GM23338 (cell line): ENCODE measurements at regions not wholly inside any gene's neighbourhood (a gene's known extent, or its start where the extent isn't known, plus 50 kb on each side); places are given as distances from the start of the nearest gene placed in this dataset.

Experiments used
- ATAC-seq: fragments of 200-7000 bp; cut with Tn5 transposase; 3 replicates; pipeline ENCODE4 v1.9.1; 2020
- DNase-seq: peaks from one replicate; pipeline ENCODE4 v3.0.0-alpha.2; 2015; ENCODE audit warnings: low spot score
- H2AFZ ChIP-seq: fragments of 200-600 bp; sonication (generic); 2 replicates; pipeline ENCODE4 v1.8.0; 2016; ENCODE audit warnings: antibody characterized with exemption, mild to moderate bottlenecking, moderate library complexity
- H3F3A ChIP-seq: fragments of 200-600 bp; sonication (generic); replicated peaks from 2 replicates; pipeline ENCODE4 v1.8.0; 2017; ENCODE audit warnings: antibody characterized with exemption, mixed run types, low read depth
- H3K27ac ChIP-seq: fragments of 200-600 bp; sonication (generic); 2 replicates; pipeline ENCODE4 v1.6.1; 2016; ENCODE audit warnings: low read depth
- H3K27me3 ChIP-seq: fragments of 200-600 bp; sonication (generic); 2 replicates; pipeline ENCODE4 v1.8.0; 2016; ENCODE audit warnings: mild to moderate bottlenecking, mixed run types, moderate library complexity; ENCODE audit not compliant: insufficient read depth
- H3K36me3 ChIP-seq: fragments of 200-600 bp; sonication (generic); 2 replicates; pipeline ENCODE4 v1.8.0; 2016; ENCODE audit warnings: mild to moderate bottlenecking; ENCODE audit not compliant: insufficient read depth
- H3K4me1 ChIP-seq: fragments of 200-600 bp; sonication (generic); 2 replicates; pipeline ENCODE4 v1.8.0; 2016; ENCODE audit warnings: mild to moderate bottlenecking, moderate library complexity; ENCODE audit not compliant: insufficient read depth
- H3K4me2 ChIP-seq: fragments of 200-600 bp; sonication (generic); 2 replicates; pipeline ENCODE4 v1.7.1; 2017; ENCODE audit warnings: mixed run types
- H3K4me3 ChIP-seq: fragments of 200-600 bp; sonication (generic); 2 replicates; pipeline ENCODE4 v1.6.1; 2016; ENCODE audit warnings: mixed run types
- H3K79me2 ChIP-seq: fragments of 200-600 bp; sonication (generic); replicated peaks from 2 replicates; pipeline ENCODE4 v1.8.0; 2017; ENCODE audit warnings: mild to moderate bottlenecking; ENCODE audit not compliant: insufficient read depth
- H3K9me2 ChIP-seq: fragments of 200-600 bp; sonication (generic); 2 replicates; pipeline ENCODE4 v1.8.0; 2017; ENCODE audit not compliant: insufficient read depth
- H4K20me1 ChIP-seq: fragments of 200-600 bp; sonication (generic); replicated peaks from 2 replicates; pipeline ENCODE4 v1.8.0; 2017; ENCODE audit warnings: mild to moderate bottlenecking; ENCODE audit not compliant: insufficient read depth
- H3K27ac Mint-ChIP-seq: 2 replicates; pipeline ENCODE4 v1.8.0; 2020; ENCODE audit warnings: inconsistent platforms, mild to moderate bottlenecking, moderate library complexity, mixed read lengths
- H3K27me3 Mint-ChIP-seq: 3 replicates; pipeline ENCODE4 v1.8.0; 2022; ENCODE audit warnings: low read depth, mild to moderate bottlenecking, moderate library complexity, mixed read lengths, inconsistent platforms; ENCODE audit not compliant: insufficient read depth, poor library complexity
- H3K36me3 Mint-ChIP-seq: 3 replicates; pipeline ENCODE4 v1.8.0; 2021; ENCODE audit warnings: low read depth, mild to moderate bottlenecking, inconsistent platforms, moderate library complexity, mixed read lengths
- H3K4me1 Mint-ChIP-seq: 3 replicates; pipeline ENCODE4 v1.8.0; 2020; ENCODE audit warnings: mild to moderate bottlenecking, inconsistent platforms, mixed read lengths
- H3K4me3 Mint-ChIP-seq: 3 replicates; pipeline ENCODE4 v1.8.0; 2021; ENCODE audit warnings: moderate library complexity, mild to moderate bottlenecking, inconsistent platforms, mixed read lengths
- H3K9me3 Mint-ChIP-seq: 3 replicates; pipeline ENCODE4 v1.8.0; 2020; ENCODE audit warnings: moderate library complexity, mild to moderate bottlenecking, inconsistent platforms, mixed read lengths
- CREB1 ChIP-seq: fragments of 250-450 bp; sonication (Bioruptor Pico); IDR thresholded peaks from 2 replicates; pipeline ENCODE4 v1.5.0; 2020; ENCODE audit warnings: low read depth, mild to moderate bottlenecking, moderate library complexity
- CTCF ChIP-seq, 2 experiments: fragments of 200-600 bp in 1 of 2; sonication (generic) in 1 of 2; conservative IDR thresholded peaks; 2 replicates each; pipeline versions ENCODE4 v1.5.1 to v1.6.1; 2016 to 2017; ENCODE audit warnings: antibody characterized with exemption in 2 of 2, low read depth in 2 of 2, mild to moderate bottlenecking in 2 of 2, moderate library complexity in 1 of 2
- EZH2phosphoT487 ChIP-seq: fragments of 200-600 bp; sonication (generic); IDR thresholded peaks from one replicate; pipeline ENCODE4 v1.8.1; 2018; ENCODE audit warnings: antibody characterized with exemption; ENCODE audit not compliant: unreplicated experiment
- JUNB ChIP-seq: IDR thresholded peaks from one replicate; pipeline ENCODE4 v1.6.1; 2016; ENCODE audit warnings: antibody characterized with exemption; ENCODE audit not compliant: unreplicated experiment
- NANOG ChIP-seq: IDR thresholded peaks from 2 replicates; pipeline ENCODE4 v1.6.1; 2016; ENCODE audit warnings: antibody characterized with exemption, borderline replicate concordance
- STAT1 ChIP-seq: IDR thresholded peaks from one replicate; pipeline ENCODE4 v1.6.1; 2016; ENCODE audit warnings: antibody characterized with exemption; ENCODE audit not compliant: unreplicated experiment
- ZNF114 ChIP-seq: fragments of 250-450 bp; sonication (Bioruptor Pico); IDR thresholded peaks from 2 replicates; pipeline ENCODE4 v1.5.0; 2020; ENCODE audit warnings: mild to moderate bottlenecking, moderate library complexity
- TF ChIP-seq, protein P1 (sequence below): IDR thresholded peaks from one replicate; pipeline ENCODE4 v1.6.1; 2018; ENCODE audit warnings: antibody characterized with exemption; ENCODE audit not compliant: unreplicated experiment

DNA sequence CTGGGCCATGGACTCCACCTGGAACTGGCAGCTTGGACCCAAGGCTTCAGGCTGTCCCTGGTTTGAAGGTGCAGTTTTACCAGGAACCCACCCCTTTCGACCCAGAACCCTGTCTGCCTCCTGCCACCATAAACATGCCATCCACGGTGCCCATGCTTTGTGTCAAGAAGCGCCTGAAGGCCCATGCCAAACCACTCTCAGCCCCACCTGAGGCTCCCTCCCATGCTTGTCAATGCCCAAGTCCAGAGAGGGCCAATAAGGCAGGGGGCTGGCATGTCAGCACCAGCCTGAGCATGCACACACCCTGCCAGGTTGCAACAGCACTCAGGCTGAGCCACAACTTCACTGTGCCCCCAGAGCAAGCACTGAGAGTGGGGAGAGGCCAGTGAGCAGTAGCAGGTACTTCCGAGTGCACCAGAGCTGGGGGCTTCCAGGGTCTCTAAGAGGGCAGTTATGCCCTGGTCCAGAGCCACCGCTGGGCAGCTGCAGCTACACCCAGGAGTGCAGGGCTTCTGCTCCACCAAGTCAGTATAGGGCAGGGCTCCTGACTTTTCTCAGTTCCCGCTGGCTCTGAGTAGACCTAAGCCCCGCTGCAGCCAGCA lies 1256.0 kb downstream of the AMY1C start:
- Histone ChIP-seq H3K27ac (no peak overlapping the region), H3K27me3 (no peaks in the 10 kb centered on the region), H3K4me1 (no peaks in the 10 kb centered on the region), H3K4me2 (no peak overlapping the region), H3K36me3 (no peaks in the 10 kb centered on the region), H2AFZ (no peak overlapping the region), H3K9me2 (no peaks in the 10 kb centered on the region), H4K20me1 (no peaks in the 10 kb centered on the region), H3F3A (no peaks in the 10 kb centered on the region), H3K79me2 (no peaks in the 10 kb centered on the region), H3K4me3 (no peak overlapping the region)
- TF ChIP-seq STAT1 (no peak), NANOG (no peak), JUNB (no peak), CREB1 (CRISPR knock-in tag) (no peak), EZH2phosphoT487 (no peak), ZNF114 (CRISPR knock-in tag) (no peak)
- Mint-ChIP-seq H3K27ac (no peak overlapping the region), H3K27me3 (no peaks in the 10 kb centered on the region), H3K36me3 (no peaks in the 10 kb centered on the region; the same call in 2 of the 3 replicates), H3K4me1 (no peaks in the 10 kb centered on the region), H3K9me3 (peaks cover 11% of the 10 kb centered on the region), H3K4me3 (no peak overlapping the region)
- DNase-seq = no peak
- no peak for ATAC-seq

GRCh38 chr1:105017587-105017986 lies 1267.9 kb downstream of the AMY1C start:
- Histone ChIP-seq H3K36me3 (no peaks in the 10 kb centered on the region), H3K4me3 (no peak overlapping the region), H3K9me2 (no peaks in the 10 kb centered on the region), H3K4me1 (no peaks in the 10 kb centered on the region), H3K79me2 (no peaks in the 10 kb centered on the region), H4K20me1 (no peaks in the 10 kb centered on the region), H2AFZ (0 out of 2 replicates have a peak overlapping the region, but pooled peaks have one; percentile 33), H3F3A (no peaks in the 10 kb centered on the region), H3K4me2 (no peak overlapping the region), H3K27ac (no peak overlapping the region), H3K27me3 (no peaks in the 10 kb centered on the region)
- Mint-ChIP-seq H3K4me1 (no peaks in the 10 kb centered on the region), H3K27ac (no peak overlapping the region), H3K36me3 (no peaks in the 10 kb centered on the region), H3K4me3 (no peak overlapping the region), H3K9me3 (no peaks in the 10 kb centered on the region), H3K27me3 (no peaks in the 10 kb centered on the region)
- DNase-seq (no peak), ATAC-seq (peak; percentile 45; the same call in 2 of the 3 replicates)
- peak; percentile 19 to 29; a peak in 3 of 4 replicates for TF ChIP-seq CTCF (conservative IDR thresholded peaks at IDR 0.05; ENCODE audit: low read depth in 2 of 2)
- TF ChIP-seq, protein P1, sequence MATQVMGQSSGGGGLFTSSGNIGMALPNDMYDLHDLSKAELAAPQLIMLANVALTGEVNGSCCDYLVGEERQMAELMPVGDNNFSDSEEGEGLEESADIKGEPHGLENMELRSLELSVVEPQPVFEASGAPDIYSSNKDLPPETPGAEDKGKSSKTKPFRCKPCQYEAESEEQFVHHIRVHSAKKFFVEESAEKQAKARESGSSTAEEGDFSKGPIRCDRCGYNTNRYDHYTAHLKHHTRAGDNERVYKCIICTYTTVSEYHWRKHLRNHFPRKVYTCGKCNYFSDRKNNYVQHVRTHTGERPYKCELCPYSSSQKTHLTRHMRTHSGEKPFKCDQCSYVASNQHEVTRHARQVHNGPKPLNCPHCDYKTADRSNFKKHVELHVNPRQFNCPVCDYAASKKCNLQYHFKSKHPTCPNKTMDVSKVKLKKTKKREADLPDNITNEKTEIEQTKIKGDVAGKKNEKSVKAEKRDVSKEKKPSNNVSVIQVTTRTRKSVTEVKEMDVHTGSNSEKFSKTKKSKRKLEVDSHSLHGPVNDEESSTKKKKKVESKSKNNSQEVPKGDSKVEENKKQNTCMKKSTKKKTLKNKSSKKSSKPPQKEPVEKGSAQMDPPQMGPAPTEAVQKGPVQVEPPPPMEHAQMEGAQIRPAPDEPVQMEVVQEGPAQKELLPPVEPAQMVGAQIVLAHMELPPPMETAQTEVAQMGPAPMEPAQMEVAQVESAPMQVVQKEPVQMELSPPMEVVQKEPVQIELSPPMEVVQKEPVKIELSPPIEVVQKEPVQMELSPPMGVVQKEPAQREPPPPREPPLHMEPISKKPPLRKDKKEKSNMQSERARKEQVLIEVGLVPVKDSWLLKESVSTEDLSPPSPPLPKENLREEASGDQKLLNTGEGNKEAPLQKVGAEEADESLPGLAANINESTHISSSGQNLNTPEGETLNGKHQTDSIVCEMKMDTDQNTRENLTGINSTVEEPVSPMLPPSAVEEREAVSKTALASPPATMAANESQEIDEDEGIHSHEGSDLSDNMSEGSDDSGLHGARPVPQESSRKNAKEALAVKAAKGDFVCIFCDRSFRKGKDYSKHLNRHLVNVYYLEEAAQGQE = no peak
